WTC11 (cell line): ENCODE measurements at regions not wholly inside any gene's neighbourhood (a gene's known extent, or its start where the extent isn't known, plus 50 kb on each side); places are given as distances from the start of the nearest gene placed in this dataset.

Source experiments
- ATAC-seq: fragments of 200-7000 bp; cut with Tn5 transposase; 2 replicates; pipeline ENCODE4 v1.10.0; 2021; ENCODE audit warnings: mild to moderate bottlenecking, moderate library complexity
- CTCF ChIA-PET: fragments of 300-600 bp; sonication (Branson Sonifier 250); formaldehyde crosslinking; loops from one replicate; lab custom pipeline; 2021; ENCODE audit warnings: antibody characterized with exemption; lab: Charles Lee
- POLR2A ChIA-PET: fragments of 350-600 bp; sonication (Branson Sonifier 250); formaldehyde crosslinking; loops from one replicate; lab custom pipeline; 2021; ENCODE audit warnings: antibody characterized with exemption; lab: Charles Lee
- DNase-seq: peaks from one replicate; pipeline ENCODE4 v3.0.0; 2021; ENCODE audit warnings: low spot score
- H3K27ac Mint-ChIP-seq: 2 replicates; pipeline ENCODE4 v1.8.0; 2021; ENCODE audit warnings: mixed read lengths
- H3K27me3 Mint-ChIP-seq: 2 replicates; pipeline ENCODE4 v1.8.0; 2021; ENCODE audit warnings: low read depth, mild to moderate bottlenecking, moderate library complexity, mixed read lengths
- H3K36me3 Mint-ChIP-seq: 2 replicates; pipeline ENCODE4 v1.8.0; 2021; ENCODE audit warnings: mixed read lengths
- H3K4me1 Mint-ChIP-seq: 2 replicates; pipeline ENCODE4 v1.8.0; 2022; ENCODE audit warnings: mixed read lengths
- H3K4me3 Mint-ChIP-seq: 2 replicates; pipeline ENCODE4 v1.8.0; 2021; ENCODE audit warnings: mild to moderate bottlenecking, moderate library complexity, mixed read lengths
- H3K9me3 Mint-ChIP-seq: 2 replicates; pipeline ENCODE4 v1.8.0; 2021; ENCODE audit warnings: mixed read lengths
- ATF1 ChIP-seq: sonication (generic); formaldehyde crosslinking; IDR thresholded peaks from 2 replicates; pipeline ENCODE4 v1.8.1; 2023; ENCODE audit warnings: mild to moderate bottlenecking, moderate library complexity, missing genetic modification reagents
- CBFB ChIP-seq: sonication (generic); formaldehyde crosslinking; IDR thresholded peaks from 2 replicates; pipeline ENCODE4 v1.8.1; 2022; ENCODE audit warnings: mild to moderate bottlenecking, low read depth, missing genetic modification reagents
- EMX1 ChIP-seq: fragments of 250-450 bp; sonication (Bioruptor Pico); IDR thresholded peaks from 2 replicates; pipeline ENCODE4 v1.8.0; 2021; ENCODE audit warnings: mild to moderate bottlenecking
- ERG ChIP-seq: fragments of 250-450 bp; sonication (Bioruptor Pico); IDR thresholded peaks from 2 replicates; pipeline ENCODE4 v1.8.0; 2021; ENCODE audit warnings: mild to moderate bottlenecking
- ESRRA ChIP-seq: sonication (generic); formaldehyde crosslinking; IDR thresholded peaks from 2 replicates; pipeline ENCODE4 v1.8.1; 2022; ENCODE audit warnings: mild to moderate bottlenecking, missing genetic modification reagents, borderline replicate concordance
- GTF2I ChIP-seq: fragments of 250-450 bp; sonication (Bioruptor Pico); conservative IDR thresholded peaks from 2 replicates; pipeline ENCODE4 v1.4.0; 2021; ENCODE audit warnings: mild to moderate bottlenecking
- MLX ChIP-seq: sonication (generic); formaldehyde crosslinking; IDR thresholded peaks from 2 replicates; pipeline ENCODE4 v1.8.1; 2023; ENCODE audit warnings: mild to moderate bottlenecking, missing genetic modification reagents, moderate library complexity
- NFE2L1 ChIP-seq: sonication (generic); formaldehyde crosslinking; IDR thresholded peaks from 2 replicates; pipeline ENCODE4 v1.8.1; 2023; ENCODE audit warnings: missing genetic modification reagents
- NFYB ChIP-seq: sonication (generic); formaldehyde crosslinking; conservative IDR thresholded peaks from 2 replicates; pipeline ENCODE4 v1.8.0; 2022; ENCODE audit warnings: low read depth, missing genetic modification reagents
- PRDM15 ChIP-seq: sonication (generic); formaldehyde crosslinking; IDR thresholded peaks from 2 replicates; pipeline ENCODE4 v1.8.0; 2022; ENCODE audit warnings: missing genetic modification reagents
- ZBTB43 ChIP-seq: sonication (generic); formaldehyde crosslinking; IDR thresholded peaks from 2 replicates; pipeline ENCODE4 v1.8.1; 2023; ENCODE audit warnings: mild to moderate bottlenecking, missing genetic modification reagents
- ZNF219 ChIP-seq: sonication (generic); formaldehyde crosslinking; IDR thresholded peaks from 2 replicates; pipeline ENCODE4 v1.8.0; 2023; ENCODE audit warnings: missing genetic modification reagents, mild to moderate bottlenecking, borderline replicate concordance
- TF ChIP-seq, protein P1 (sequence below): sonication (generic); formaldehyde crosslinking; IDR thresholded peaks from 2 replicates; pipeline ENCODE4 v1.8.0; 2023; ENCODE audit warnings: missing genetic modification reagents
- TF ChIP-seq, protein P2 (sequence below): sonication (generic); formaldehyde crosslinking; IDR thresholded peaks from 2 replicates; pipeline ENCODE4 v1.8.1; 2022; ENCODE audit warnings: low read depth, missing genetic modification reagents, borderline replicate concordance
- TF ChIP-seq, protein P3 (sequence below): sonication (generic); formaldehyde crosslinking; IDR thresholded peaks from 2 replicates; pipeline ENCODE4 v1.8.1; 2023; ENCODE audit warnings: mild to moderate bottlenecking, missing genetic modification reagents

- no peak for ATAC-seq
- POLR2A ChIA-PET = no interaction called here
- H3K27ac Mint-ChIP-seq = no peak overlapping the region
Measured at GRCh38 chr9:134533850-134534588, 107.6 kb upstream of the COL5A1 start.

More at GRCh38 chr9:134533850-134534588, 107.6 kb upstream of the COL5A1 start:
- Mint-ChIP-seq H3K4me1 (peaks cover 1% of the 10 kb centered on the region; the same call in 1 of the 2 replicates), H3K27me3 (no peaks in the 10 kb centered on the region; the same call in 1 of the 2 replicates), H3K9me3 (peaks cover 24% of the 10 kb centered on the region), H3K4me3 (no peak overlapping the region), H3K36me3 (0 out of 2 replicates have a peak, but pooled peaks cover 2% of the 10 kb centered on the region)
- CTCF ChIA-PET = interaction anchor here (1.7 kb wide), 1 partner anchor 155 kb away, joined by 5 read pairs; no protein-coding TSS in a partner anchor
- no peak for TF ChIP-seq NFE2L1 (CRISPR knock-in tag)
- no peak for TF ChIP-seq MLX (CRISPR knock-in tag)
- TF ChIP-seq PRDM15 (CRISPR knock-in tag) = no peak
- TF ChIP-seq ATF1 (CRISPR knock-in tag) = no peak
- no peak for TF ChIP-seq ESRRA (CRISPR knock-in tag)
- TF ChIP-seq EMX1 = no peak
- TF ChIP-seq GTF2I (CRISPR knock-in tag) = no peak
- no peak for TF ChIP-seq CBFB
- TF ChIP-seq ZNF219 (CRISPR knock-in tag) = no peak
- no peak for TF ChIP-seq ZBTB43 (CRISPR knock-in tag)
- no peak for TF ChIP-seq NFYB (CRISPR knock-in tag)
- TF ChIP-seq, protein P1, sequence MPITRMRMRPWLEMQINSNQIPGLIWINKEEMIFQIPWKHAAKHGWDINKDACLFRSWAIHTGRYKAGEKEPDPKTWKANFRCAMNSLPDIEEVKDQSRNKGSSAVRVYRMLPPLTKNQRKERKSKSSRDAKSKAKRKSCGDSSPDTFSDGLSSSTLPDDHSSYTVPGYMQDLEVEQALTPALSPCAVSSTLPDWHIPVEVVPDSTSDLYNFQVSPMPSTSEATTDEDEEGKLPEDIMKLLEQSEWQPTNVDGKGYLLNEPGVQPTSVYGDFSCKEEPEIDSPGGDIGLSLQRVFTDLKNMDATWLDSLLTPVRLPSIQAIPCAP (CRISPR knock-in tag) = no peak
- TF ChIP-seq, protein P2, sequence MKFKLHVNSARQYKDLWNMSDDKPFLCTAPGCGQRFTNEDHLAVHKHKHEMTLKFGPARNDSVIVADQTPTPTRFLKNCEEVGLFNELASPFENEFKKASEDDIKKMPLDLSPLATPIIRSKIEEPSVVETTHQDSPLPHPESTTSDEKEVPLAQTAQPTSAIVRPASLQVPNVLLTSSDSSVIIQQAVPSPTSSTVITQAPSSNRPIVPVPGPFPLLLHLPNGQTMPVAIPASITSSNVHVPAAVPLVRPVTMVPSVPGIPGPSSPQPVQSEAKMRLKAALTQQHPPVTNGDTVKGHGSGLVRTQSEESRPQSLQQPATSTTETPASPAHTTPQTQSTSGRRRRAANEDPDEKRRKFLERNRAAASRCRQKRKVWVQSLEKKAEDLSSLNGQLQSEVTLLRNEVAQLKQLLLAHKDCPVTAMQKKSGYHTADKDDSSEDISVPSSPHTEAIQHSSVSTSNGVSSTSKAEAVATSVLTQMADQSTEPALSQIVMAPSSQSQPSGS (CRISPR knock-in tag) = no peak
- TF ChIP-seq, protein P3, sequence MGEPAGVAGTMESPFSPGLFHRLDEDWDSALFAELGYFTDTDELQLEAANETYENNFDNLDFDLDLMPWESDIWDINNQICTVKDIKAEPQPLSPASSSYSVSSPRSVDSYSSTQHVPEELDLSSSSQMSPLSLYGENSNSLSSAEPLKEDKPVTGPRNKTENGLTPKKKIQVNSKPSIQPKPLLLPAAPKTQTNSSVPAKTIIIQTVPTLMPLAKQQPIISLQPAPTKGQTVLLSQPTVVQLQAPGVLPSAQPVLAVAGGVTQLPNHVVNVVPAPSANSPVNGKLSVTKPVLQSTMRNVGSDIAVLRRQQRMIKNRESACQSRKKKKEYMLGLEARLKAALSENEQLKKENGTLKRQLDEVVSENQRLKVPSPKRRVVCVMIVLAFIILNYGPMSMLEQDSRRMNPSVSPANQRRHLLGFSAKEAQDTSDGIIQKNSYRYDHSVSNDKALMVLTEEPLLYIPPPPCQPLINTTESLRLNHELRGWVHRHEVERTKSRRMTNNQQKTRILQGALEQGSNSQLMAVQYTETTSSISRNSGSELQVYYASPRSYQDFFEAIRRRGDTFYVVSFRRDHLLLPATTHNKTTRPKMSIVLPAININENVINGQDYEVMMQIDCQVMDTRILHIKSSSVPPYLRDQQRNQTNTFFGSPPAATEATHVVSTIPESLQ (CRISPR knock-in tag) = no peak
- TF ChIP-seq ERG = no peak
- no peak for DNase-seq
